T follicular helper cell (primary cell): ENCODE measurements at regions not wholly inside any gene's neighbourhood (a gene's known extent, or its start where the extent isn't known, plus 50 kb on each side); places are given as distances from the start of the nearest gene placed in this dataset.
"Not testable (repeated sequence)": the region's sequence is repeated elsewhere in the genome, so short reads cannot be mapped to it uniquely, and the experiment has no call there.

ENCODE experiments used
- DNase-seq: peaks from one replicate; pipeline ENCODE4 v3.0.0-alpha.2; 2020; ENCODE audit warnings: low read depth

GRCh38 chr4:164095313-164096110, 601.0 kb downstream of the TMA16 start:
- DNase-seq, result no peak

- DNase-seq, result no peak
Observed at GRCh38 chr4:164096766-164097518, 602.5 kb downstream of the TMA16 start.

GRCh38 chr4:164100741-164101365, 606.4 kb downstream of the TMA16 start:
- DNase-seq, result not testable (repeated sequence)

GRCh38 chr4:164108971-164109370, 614.5 kb downstream of the TMA16 start:
- no peak for DNase-seq

GRCh38 chr4:164109503-164109902, 615.0 kb downstream of the TMA16 start:
- DNase-seq, result no peak

GRCh38 chr4:164115236-164115635, 620.7 kb downstream of the TMA16 start:
- DNase-seq, result no peak

GRCh38 chr4:164116286-164116685, 621.8 kb downstream of the TMA16 start:
- DNase-seq, result no peak

GRCh38 chr4:164134388-164134787, 619.5 kb upstream of the SMIM31 start:
- no peak for DNase-seq

GRCh38 chr4:164136180-164136616, 617.7 kb upstream of the SMIM31 start:
- DNase-seq, result no peak

- DNase-seq, result no peak
Observed at GRCh38 chr4:164138521-164138920, 615.4 kb upstream of the SMIM31 start.

GRCh38 chr4:164139291-164139690, 614.6 kb upstream of the SMIM31 start:
- no peak for DNase-seq

GRCh38 chr4:164141755-164142375, 612.1 kb upstream of the SMIM31 start:
- DNase-seq, result not testable (repeated sequence)

- DNase-seq, result no peak
Observed at GRCh38 chr4:164154416-164154815, 599.5 kb upstream of the SMIM31 start.

- DNase-seq, result no peak
Observed at GRCh38 chr4:164169591-164169990, 584.3 kb upstream of the SMIM31 start.

- DNase-seq, result no peak
Observed at GRCh38 chr4:164177153-164177552, 576.8 kb upstream of the SMIM31 start.

GRCh38 chr4:164177753-164178152, 576.2 kb upstream of the SMIM31 start:
- DNase-seq, result no peak

GRCh38 chr4:164188236-164188635, 565.7 kb upstream of the SMIM31 start:
- no peak for DNase-seq

- DNase-seq, result no peak
Observed at GRCh38 chr4:164192844-164193243, 561.1 kb upstream of the SMIM31 start.

- no peak for DNase-seq
Observed at GRCh38 chr4:164193676-164194075, 560.3 kb upstream of the SMIM31 start.

- DNase-seq, result no peak
Observed at GRCh38 chr4:164197556-164197955, 556.4 kb upstream of the SMIM31 start.

GRCh38 chr4:164203476-164203875, 550.5 kb upstream of the SMIM31 start:
- no peak for DNase-seq

- no peak for DNase-seq
Observed at GRCh38 chr4:164204434-164204833, 549.5 kb upstream of the SMIM31 start.
